GM18868 (cell line): ENCODE measurements at regions not wholly inside any gene's neighbourhood (a gene's known extent, or its start where the extent isn't known, plus 50 kb on each side); places are given as distances from the start of the nearest gene placed in this dataset.
"Not testable (repeated sequence)": the region's sequence is repeated elsewhere in the genome, so short reads cannot be mapped to it uniquely, and the experiment has no call there.

Experiments
- ATAC-seq: cut with Tn5 transposase; IDR thresholded peaks from one replicate; pipeline ENCODE4 v1.9.1; 2021; ENCODE audit warnings: mild to moderate bottlenecking, moderate library complexity; ENCODE audit not compliant: unreplicated experiment

DNA sequence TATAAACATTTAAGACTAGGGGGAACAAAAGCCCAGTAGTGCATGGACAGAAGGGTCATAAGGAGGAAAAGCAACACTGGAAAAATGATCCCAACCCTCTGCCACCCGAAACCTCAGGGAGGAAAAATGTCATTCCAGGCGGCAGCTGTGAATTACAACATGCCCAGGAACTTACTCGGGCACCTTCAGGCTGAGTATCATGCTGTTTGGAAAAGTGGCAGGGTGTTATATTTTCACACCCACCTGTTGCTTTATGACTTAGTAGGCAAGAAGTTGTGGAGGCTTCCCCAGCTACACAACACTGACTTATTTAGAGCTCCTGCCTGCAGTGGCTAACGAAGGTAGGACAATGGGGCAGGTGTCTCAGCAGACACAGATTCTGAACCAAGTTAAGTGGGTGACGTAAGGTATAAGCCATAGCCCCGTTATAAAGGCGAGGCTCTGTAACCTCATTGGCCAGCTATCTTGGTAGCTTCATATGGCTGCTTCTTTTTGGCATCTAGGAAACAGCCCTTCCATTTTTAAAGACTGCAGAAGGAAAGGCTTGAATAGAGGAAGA, 96.1 kb upstream of the IFNG-AS1 start:
- no peak for ATAC-seq

DNA sequence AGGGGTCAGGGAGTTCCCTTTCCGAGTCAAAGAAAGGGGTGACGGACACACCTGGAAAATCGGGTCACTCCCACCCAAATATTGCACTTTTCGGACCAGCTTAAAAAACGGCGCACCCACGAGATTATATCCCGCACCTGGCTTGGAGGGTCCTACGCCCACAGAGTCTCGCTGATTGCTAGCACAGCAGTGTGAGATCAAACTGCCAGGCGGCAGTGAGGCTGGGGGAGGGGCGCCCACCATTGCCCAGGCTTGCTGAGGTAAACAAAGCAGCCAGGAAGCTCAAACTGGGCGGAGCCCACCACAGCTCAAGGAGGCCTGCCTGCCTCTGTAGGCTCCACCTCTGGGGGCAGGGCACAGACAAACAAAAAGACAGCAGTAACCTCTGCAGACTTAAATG, 88.8 kb upstream of the IFNG-AS1 start:
- not testable (repeated sequence) for ATAC-seq

DNA sequence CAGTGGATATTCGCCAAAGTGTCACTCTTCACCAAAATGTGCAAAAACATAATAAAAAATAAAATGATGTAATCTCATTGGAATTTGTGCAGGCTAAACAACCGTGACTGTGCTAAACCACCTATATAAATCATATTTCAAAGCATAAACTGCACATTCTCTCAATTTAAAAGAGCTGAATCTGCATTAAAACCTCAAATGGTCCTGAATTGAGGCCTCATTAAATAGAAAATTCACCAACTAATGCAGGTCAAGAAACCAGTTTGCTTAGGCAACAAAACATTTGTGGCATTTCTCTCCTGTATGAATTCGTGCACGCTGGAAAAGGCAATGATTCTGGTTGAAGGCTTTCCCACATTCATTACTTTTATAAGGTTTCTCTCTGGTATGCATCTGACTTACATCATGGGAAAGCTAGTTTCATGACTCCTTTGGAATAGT, 80.1 kb upstream of the IFNG-AS1 start:
- no peak for ATAC-seq

DNA sequence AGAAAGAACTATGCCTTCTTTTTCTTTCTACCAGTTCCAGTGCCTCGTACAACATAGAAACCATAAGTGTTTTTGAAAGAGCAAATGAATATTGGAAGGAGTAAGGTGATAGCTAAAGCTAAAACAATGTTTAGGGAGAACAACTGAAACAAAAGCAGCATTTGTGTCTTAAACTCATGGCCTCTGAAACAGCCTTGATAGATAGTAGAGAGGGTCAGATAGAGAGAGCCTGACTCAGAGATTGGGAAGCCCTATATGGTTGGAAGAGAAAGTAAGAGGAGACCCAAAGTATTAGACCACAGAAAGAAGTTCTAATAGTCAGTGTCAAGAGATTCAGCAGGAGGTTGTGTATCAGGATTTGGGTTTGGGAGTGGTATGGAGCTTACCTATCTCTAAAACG, 79.6 kb upstream of the IFNG-AS1 start:
- ATAC-seq, result no peak

DNA sequence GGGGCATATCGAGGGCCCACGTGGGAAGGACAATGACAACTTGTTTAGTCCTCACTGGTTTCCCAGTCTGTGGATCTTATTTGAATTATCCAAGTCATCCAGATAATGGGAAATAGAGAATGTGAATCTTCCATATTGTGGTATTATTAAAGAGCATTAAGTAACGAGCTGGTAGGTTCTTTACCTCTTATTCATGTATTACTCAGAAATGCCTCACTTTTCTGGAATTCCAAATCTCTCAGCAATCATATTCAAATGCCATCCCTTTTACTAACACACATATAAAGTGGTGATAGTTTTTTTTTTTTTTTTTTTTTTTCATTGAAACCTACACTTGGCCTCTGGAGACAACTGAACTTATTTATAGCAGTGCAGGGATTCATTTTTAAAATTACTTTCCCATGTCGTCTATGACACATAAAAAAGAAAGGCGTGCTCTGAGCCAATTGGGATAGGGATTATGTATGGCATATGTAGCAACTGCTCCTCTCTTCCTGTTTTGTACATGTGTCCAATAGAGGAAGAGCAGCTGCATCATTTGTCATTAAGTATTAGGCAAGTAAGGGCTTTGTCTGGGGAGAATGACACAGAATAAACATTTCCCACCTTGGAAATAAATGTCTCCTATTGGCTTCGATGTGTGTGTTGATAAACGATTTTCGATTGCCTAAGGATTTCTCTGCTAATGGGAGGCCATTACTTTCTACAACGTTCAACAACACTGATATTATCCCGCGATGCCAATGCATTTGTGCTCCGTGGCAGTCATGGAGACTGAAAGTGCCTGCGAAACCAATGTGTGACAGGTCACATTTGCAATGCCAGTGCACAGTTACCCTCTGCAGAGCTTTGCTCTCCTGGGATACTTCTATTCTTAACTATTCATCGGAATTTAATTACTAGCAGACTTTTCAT, 78.6 kb upstream of the IFNG-AS1 start:
- no peak for ATAC-seq

DNA sequence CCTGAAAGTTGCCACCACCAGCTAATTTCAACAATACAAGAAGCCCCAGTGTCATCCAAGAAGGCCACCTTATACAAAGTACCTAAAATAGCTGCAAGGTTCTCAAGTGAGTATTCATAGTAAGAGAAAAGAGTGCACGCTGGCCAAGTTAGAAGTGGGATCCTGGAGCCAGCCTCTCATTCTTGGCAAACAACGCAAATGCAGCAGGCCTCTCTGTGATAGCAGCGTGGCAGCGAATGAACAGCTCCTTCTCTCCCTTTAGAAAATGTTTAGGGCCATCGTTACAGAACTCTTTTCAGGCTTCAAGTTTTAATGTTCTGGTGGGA, 78.0 kb upstream of the IFNG-AS1 start:
- no peak for ATAC-seq

DNA sequence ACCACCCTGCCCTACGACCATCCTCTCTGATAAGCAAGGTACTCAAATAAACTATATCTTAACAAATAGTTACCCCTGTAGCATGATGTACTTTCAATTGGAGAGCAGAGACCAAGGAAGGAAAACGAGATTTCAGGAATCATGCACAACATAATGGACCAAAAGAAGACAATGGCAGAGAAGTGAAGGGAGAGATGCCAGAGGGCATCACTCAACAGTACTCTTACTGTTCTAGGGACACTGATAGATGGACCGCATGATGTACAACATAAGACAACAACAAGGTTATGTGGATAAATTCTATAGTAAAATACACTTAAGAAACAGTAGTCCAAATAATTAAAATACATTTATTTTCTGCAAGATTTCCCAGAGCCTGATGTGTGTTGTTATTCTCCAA, 77.5 kb upstream of the IFNG-AS1 start:
- ATAC-seq, result no peak

DNA sequence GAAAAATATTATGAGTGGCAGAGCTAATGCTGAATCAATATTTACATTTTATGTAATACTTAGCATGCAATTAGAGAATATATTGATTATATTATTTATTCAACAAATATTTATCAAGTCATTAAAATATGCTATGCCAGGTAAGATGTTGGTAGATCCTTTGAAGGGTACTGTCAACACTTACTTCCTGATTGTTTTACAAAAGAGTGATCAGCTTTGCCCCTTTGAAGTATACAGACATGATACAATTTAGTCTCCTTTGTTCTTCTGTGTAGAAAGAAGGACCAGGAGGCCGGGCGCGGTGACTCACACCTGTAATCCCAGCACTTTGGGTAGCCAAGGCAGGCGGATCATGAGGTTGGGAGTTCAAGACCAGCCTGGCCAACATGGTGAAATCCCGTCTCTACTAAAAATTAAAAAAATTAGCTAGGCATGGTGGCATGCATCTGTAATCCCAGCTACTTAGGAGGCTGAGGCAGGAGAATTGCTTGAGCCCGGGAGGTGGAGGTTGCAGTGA, 73.9 kb upstream of the IFNG-AS1 start:
- ATAC-seq, result no peak

DNA sequence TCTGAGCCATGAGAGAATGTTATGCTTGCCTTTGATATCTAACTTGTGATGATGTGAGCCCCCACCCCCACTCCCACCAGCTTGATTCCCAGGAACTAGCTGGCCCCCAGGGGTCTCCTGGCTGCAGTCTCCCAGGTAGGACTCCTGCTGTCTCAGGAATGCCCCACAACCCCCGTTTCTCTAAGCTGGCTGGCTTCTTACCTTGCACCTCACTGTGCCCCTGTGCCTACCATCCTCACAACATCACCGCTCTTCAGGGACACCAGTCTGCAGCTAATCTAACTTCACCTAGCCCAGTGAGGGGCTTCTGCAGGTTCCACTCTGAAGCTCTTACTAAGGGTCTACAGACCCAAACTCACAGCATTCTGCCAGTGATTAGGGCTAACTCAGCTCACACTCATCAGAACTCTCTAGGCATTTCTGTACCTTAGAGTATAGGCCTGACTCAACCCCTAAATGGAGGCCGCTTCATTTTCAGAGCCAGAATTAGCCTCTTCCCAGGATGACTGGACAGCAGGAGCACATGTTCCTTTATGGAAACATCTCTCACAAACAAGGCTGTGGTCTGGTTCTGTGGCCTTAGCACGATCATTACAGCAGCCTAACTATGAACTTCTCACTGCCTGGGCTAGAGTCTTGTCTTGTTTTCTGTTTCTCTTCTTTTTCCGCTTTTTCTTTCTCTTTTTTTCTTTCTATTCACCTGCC, 72.8 kb upstream of the IFNG-AS1 start:
- ATAC-seq, result no peak

DNA sequence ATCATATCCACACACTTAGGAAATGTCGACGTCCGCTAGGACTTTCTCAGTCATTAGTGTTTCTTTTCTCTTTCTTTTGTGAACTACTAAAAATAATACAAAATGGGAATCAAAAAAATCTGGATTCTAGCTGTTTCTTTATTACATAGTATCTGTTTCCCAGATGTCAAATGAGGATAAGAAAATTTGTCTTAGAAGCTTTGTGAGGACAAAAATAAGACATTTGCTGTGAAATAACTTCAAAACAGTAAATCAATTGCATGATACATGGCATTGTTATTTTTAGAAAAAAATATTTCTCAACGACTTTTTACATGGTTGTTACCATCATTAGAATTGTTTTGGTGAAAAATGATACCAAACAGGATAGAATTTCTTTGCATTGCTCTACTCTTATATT, 71.4 kb upstream of the IFNG-AS1 start:
- ATAC-seq, result no peak

DNA sequence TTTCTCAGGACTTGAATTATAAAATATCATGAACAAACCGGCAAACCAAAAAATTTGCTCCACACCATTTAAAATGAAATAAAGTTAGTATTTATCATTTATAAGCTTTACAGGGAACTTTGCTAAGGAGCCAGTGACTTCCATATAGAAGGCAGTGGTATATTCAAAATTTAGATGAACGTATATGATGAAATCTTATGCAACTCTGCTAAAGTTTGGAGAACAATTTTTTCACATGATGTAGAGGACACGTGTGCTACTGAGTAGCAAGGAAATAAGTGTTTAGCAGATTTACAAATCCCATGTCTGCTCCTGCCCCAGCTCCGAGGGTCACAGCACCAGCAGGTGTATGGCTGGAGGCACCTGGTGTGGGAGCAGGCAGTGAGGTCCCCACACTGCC, 70.8 kb upstream of the IFNG-AS1 start:
- ATAC-seq, result no peak

DNA sequence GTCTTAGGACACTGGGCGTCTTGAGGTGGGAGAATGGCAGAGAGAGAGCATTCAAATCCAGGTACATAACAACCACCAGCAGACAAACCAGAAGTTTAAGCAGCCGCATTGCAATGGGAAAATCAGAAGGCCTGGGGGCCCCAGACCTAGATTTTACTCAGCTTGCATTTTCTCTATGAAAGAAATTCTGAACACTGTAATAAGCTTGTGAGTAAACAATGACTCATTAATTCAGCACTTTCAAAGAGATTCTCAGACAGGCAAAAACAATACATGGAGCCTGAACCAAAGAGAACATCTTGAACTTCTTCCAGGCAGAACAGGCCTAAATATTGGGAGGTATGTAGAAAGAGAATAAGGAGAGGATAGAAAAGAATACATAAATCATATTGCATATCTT, 69.8 kb upstream of the IFNG-AS1 start:
- ATAC-seq, result no peak

DNA sequence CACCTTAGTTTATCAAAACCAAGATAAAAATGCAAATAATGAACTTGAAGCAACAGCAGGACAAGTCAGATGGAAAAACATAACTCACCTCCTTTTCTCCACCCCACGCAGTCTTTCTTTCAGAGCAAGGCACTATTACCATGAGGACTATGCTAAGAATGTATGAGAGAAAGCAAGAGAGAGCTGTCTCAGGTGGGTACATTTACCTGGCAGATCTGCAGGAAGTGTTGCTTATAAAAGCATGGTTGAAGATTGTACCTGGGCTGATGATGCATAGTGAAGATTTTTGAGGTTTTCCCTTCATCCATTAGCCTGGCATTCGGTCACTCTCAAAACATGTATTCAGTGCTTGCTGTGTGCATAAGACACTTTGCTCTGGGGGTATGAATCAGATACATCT, 68.8 kb upstream of the IFNG-AS1 start:
- no peak for ATAC-seq

DNA sequence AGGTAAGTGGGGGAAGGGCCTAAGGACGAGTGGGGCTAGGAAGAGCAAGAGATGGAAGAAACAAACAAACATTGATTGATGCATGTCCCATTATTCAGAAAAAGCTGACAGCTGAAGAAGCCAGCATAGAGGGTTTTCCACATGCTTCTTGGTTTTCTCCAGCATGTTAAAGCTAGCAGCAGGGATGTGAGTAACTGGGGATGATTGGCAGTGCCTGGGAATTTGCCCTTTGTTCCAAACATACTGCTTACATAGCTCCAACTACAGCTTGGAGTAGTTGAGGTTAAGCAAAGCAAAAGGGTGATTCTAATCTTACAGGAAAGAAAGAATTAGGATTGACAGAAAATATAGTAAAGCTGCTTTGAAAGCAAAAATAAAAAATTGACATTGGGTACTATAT, 68.0 kb upstream of the IFNG-AS1 start:
- ATAC-seq, result no peak

DNA sequence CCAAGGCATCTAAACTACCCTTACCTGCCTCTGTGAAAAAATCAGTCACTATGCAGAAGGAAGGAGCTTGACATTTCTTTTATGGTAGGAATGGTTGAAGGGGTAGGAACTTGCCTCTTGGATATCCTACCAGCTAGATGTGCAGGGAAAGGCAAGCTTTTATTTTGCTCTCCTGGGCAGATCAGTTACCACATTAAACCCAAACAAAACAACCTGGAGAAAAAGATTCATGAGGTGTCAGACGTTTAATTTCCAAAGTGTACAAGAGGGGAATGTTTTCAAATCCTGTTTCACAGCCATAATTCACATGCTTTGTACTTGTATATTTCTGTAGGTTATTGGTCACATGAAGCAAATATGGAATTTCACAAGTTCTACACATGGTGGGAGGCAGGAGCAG, 67.0 kb upstream of the IFNG-AS1 start:
- no peak for ATAC-seq

DNA sequence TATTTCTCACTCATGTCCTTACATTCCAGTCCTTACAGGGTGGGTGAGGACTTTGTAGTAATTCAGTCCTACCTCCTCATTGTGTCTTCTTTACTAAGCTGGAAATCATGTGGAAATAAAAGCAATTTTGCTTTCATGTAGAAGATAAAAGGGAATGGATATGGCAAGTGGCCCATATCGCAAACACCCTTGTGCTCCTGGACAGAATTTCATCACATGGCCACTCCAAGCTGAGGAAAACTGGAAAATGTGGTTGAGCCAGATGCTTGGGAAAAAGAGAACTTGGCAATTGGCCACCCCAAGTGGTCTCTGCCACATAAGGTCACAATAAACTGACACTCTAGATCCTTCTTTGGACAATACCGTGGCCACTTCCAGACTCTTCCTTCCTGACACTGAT, 64.2 kb upstream of the IFNG-AS1 start:
- ATAC-seq, result no peak

DNA sequence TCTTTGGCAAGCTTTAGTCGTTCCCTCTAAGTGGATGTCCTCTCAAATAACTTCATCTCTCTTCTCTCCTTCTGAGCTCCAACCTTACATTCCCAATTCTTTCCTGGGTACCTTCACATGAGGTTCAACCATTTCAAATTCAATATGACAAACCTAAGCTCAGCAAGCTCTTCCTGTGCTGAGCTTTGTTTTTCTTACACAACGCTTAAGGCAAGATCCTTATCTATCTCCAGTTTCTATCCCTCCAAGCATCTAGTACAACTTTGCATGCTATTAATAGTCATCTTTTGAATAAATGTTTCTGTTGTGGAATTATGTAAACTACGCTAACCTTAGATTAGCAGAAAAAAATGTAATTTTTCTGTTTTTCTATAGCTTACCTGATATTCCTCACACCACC, 63.7 kb upstream of the IFNG-AS1 start:
- no peak for ATAC-seq

DNA sequence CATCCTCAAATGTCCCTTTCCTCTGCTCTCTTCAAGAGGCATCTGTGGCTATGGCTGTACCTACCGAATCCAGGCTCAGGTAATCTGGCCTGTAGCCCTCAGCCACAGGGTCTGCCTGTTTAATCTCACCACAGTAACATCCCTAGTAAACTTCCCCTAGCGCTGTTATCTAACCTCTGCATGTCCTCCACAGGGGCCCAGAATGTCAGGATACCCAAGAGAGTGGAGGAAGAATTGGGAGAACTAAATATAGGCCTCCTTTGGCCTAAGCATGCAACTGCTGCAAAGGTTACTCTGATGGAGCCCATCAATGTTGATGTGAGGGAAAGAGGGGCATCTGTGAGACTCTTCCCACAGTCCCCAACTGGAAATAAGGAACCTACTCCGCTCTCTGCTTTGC, 63.2 kb upstream of the IFNG-AS1 start:
- ATAC-seq, result no peak

DNA sequence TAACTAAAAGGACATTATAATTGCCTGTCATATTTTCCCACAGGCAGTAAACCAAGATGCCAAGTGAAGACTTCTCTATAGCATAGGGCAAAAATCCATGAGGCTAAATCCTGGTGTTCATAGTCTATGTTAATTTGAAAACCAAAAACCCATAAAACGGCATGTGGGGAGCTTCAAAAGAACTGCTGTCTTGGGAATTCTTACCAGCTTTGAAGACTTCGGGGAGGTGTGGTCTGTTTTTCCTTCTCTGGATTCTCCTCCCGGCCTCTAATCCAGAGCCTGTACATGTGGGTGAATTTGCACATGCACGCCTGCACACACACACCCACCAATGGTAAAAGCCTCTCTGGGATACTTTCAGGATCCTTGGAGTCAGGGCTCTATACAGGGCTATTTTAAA, 61.9 kb upstream of the IFNG-AS1 start:
- ATAC-seq, result no peak

DNA sequence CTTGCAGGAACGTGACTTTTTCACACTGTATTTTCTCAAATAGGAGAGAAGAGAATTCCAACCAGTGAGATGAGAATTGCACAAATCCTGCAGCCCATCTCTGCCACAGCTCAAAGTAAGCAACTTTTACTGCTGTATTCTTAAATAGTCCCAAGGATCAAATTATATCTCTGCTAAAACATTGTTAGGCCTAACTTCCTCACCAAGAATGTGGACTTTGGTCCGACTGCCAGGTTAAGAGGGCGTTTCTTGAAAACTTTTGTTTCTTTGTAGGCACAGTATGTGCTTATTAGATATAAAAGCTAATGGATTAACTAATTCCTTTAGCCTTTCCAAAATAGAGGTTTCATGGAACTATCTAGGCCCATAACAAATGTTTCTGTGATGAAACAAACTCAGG, 61.4 kb upstream of the IFNG-AS1 start:
- no peak for ATAC-seq

DNA sequence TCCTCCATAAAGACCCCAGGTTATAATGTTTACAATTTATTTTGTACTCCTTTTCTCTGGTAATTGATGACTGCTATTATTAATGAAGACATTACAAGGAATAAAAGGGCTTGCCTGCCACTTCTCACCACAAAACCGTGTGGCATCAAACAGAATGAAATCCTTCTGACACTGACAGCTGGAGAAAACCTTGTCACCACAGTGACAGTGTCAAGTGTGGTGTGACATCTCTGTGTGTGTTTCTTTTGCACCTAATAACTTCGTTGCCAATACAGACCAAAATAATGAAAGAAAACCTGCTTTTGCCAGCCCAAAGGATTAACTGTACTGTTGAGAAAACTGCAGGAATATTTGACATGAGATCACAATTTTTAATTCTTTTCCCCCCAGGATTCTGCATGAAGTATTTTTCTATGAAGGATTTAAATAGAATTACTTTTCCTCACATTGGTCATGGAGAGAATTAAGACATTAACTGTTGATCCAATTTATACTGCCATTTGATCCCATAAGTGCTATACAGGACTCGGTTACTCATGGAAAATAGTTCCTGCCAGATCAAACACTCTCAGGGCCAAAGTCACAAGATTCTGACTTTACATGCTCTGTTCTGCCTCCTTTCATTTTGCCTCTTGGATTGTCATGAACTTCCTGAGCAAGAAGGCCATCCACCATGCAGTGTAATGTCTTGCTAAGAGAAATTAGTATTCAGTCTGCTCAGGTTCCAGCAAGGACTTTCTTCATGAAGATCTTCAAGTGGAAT, 60.4 kb upstream of the IFNG-AS1 start:
- no peak for ATAC-seq
